ENCODE measurements at regions not wholly inside any gene's neighbourhood (a gene's known extent, or its start where the extent isn't known, plus 50 kb on each side); places are given as distances from the start of the nearest gene placed in this dataset.

- TF ChIP-seq, protein P1, sequence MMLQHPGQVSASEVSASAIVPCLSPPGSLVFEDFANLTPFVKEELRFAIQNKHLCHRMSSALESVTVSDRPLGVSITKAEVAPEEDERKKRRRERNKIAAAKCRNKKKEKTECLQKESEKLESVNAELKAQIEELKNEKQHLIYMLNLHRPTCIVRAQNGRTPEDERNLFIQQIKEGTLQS (IDR thresholded peaks at IDR 0.05): no peak
- TF ChIP-seq YY1 (IDR thresholded peaks at IDR 0.05): no peak
- TF ChIP-seq, protein P2, sequence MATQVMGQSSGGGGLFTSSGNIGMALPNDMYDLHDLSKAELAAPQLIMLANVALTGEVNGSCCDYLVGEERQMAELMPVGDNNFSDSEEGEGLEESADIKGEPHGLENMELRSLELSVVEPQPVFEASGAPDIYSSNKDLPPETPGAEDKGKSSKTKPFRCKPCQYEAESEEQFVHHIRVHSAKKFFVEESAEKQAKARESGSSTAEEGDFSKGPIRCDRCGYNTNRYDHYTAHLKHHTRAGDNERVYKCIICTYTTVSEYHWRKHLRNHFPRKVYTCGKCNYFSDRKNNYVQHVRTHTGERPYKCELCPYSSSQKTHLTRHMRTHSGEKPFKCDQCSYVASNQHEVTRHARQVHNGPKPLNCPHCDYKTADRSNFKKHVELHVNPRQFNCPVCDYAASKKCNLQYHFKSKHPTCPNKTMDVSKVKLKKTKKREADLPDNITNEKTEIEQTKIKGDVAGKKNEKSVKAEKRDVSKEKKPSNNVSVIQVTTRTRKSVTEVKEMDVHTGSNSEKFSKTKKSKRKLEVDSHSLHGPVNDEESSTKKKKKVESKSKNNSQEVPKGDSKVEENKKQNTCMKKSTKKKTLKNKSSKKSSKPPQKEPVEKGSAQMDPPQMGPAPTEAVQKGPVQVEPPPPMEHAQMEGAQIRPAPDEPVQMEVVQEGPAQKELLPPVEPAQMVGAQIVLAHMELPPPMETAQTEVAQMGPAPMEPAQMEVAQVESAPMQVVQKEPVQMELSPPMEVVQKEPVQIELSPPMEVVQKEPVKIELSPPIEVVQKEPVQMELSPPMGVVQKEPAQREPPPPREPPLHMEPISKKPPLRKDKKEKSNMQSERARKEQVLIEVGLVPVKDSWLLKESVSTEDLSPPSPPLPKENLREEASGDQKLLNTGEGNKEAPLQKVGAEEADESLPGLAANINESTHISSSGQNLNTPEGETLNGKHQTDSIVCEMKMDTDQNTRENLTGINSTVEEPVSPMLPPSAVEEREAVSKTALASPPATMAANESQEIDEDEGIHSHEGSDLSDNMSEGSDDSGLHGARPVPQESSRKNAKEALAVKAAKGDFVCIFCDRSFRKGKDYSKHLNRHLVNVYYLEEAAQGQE (IDR thresholded peaks at IDR 0.05): no peak
- TF ChIP-seq TAF1 (conservative IDR thresholded peaks at IDR 0.05): no peak
Observed at GRCh38 chr14:85978582-85979250, 448.8 kb downstream of the FLRT2 start (continued).

- Histone ChIP-seq H3K4me1 (ENCODE audit: control insufficient read depth in 4 of 4, insufficient read depth in 4 of 4, low read length in 3 of 4) (peaks cover 0 to 4% (median 0%) of the 10 kb centered on the region in 4 donors), H3K9ac (ENCODE audit: low read depth in 1 of 2, low read length in 2 of 2) (no peak overlapping the region), H3K27ac (ENCODE audit: low read depth in 1 of 2, low read length in 2 of 2) (no peak overlapping the region), H3K9me3 (ENCODE audit: control insufficient read depth in 4 of 4, low read length in 3 of 4) (peaks cover 0 to 6% (median 0%) of the 10 kb centered on the region in 4 donors), H3K4me3 (ENCODE audit: low read depth in 1 of 3, low read length in 3 of 3) (no peak overlapping the region), H3K27me3 (ENCODE audit: control insufficient read depth in 4 of 4, insufficient read depth in 4 of 4, low read length in 3 of 4) (no peaks in the 10 kb centered on the region), H3K36me3 (ENCODE audit: control insufficient read depth in 4 of 4, insufficient read depth in 3 of 4, low read depth in 1 of 4, low read length in 3 of 4) (no peaks in the 10 kb centered on the region)
- TF ChIP-seq JUND (IDR thresholded peaks at IDR 0.05) (no peak), ZBTB33 (IDR thresholded peaks at IDR 0.05) (no peak), FOXA1 (IDR thresholded peaks at IDR 0.05) (no peak), TAF1 (conservative IDR thresholded peaks at IDR 0.05) (no peak), SP1 (IDR thresholded peaks at IDR 0.05) (no peak), YY1 (IDR thresholded peaks at IDR 0.05) (no peak), NR2F2 (IDR thresholded peaks at IDR 0.05) (no peak), FOXA2 (IDR thresholded peaks at IDR 0.05) (no peak), HNF4G (IDR thresholded peaks at IDR 0.05) (no peak), GABPA (IDR thresholded peaks at IDR 0.05 in 1 of 2, conservative IDR thresholded peaks at IDR 0.05 in 1 of 2) (no peak)
- TF ChIP-seq, protein P2 (IDR thresholded peaks at IDR 0.05): no peak
- TF ChIP-seq, protein P1 (IDR thresholded peaks at IDR 0.05): no peak
- WGBS: 84% methylated on average over 8 of the region's 8 CpGs
- no peak for DNase-seq (ENCODE audit: low spot score)
Observed at GRCh38 chr14:85974602-85975001, 444.7 kb downstream of the FLRT2 start.
